Activated CD8-positive, alpha-beta memory T cell treated with anti-CD3 and anti-CD28 coated beads for 1 hour (primary cell): ENCODE measurements at regions not wholly inside any gene's neighbourhood (a gene's known extent, or its start where the extent isn't known, plus 50 kb on each side); places are given as distances from the start of the nearest gene placed in this dataset.

Experiments
- DNase-seq, 2 donors: peaks; one replicate each; pipeline ENCODE4 v3.0.0-alpha.2; 2020; ENCODE audit warnings: low read depth in 1 of 2; ENCODE audit errors: extremely low read depth in 1 of 2

- no peak for DNase-seq
These were observed 410.4 kb downstream of the TUSC7 start for GRCh38 chr3:117120014-117120413.

DNA sequence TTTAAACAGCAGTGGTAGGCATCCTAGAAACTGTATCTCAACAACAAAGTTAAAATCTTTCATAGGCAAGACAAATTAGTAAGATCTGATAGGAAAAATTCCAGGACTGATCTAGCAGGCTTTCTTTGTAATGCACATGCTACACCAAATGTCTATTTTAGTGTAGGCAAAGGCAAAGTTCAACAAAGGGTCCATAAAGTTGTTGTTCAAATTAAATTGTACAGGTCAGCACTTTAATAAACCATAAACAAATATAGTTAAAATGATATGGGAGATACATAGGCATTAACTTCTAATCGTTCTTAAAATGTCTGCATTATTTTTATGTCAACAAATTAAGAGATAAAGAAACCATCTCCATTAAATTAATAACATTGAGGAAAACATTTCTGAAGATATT lies 413.0 kb downstream of the TUSC7 start:
- DNase-seq, result no peak

DNA sequence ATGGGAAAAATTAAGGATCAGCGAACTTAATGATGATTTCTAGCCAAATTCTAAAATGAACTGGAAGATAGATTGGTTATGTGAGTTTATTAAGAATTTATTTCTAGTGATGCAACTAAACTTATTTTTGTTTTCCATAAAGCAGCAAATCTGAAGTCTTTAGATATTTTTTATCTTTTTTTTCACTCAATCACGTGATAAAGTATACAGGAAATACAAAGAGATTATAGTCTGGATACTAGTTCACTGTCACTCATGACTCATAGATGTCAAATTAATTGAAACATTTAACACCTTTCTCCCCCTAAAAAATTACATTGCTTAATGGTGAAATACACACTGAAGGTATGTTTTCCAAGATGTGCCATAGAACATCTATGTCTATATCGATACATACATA lies 416.9 kb downstream of the TUSC7 start:
- no peak for DNase-seq

- DNase-seq, result no peak
These were observed 417.5 kb downstream of the TUSC7 start for GRCh38 chr3:117126946-117127546.

- DNase-seq, result no peak
These were observed 418.6 kb downstream of the TUSC7 start for GRCh38 chr3:117128133-117128532.

- no peak for DNase-seq
These were observed 419.3 kb downstream of the TUSC7 start for GRCh38 chr3:117128872-117129271.

GRCh38 chr3:117129516-117129915 lies 419.9 kb downstream of the TUSC7 start:
- DNase-seq, result no peak

GRCh38 chr3:117130222-117130621 lies 420.6 kb downstream of the TUSC7 start:
- DNase-seq, result no peak

GRCh38 chr3:117131259-117131658 lies 421.7 kb downstream of the TUSC7 start:
- no peak for DNase-seq

- DNase-seq, result no peak
These were observed 423.5 kb downstream of the TUSC7 start for GRCh38 chr3:117133066-117133465.

DNA sequence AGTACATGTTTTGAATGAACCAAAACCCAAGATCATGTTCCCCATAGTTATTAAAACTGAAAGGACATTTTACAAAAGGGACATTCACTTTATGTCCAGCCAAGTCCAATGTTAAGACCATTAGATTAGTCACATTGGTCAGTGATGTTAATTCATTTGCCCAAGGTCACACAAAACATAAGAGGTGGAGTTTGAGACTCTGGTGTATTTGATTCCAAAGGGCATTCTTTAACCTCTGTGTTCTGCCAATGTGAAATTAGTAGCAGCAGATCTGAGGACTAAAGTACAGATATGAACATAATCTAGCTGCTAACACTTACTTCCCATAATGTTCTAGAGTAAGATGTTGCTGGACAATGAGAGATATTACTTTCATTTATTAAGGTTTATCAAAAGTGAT lies 425.6 kb downstream of the TUSC7 start:
- no peak for DNase-seq

- DNase-seq, result no peak
These were observed 426.4 kb downstream of the TUSC7 start for GRCh38 chr3:117136003-117136402.

DNA sequence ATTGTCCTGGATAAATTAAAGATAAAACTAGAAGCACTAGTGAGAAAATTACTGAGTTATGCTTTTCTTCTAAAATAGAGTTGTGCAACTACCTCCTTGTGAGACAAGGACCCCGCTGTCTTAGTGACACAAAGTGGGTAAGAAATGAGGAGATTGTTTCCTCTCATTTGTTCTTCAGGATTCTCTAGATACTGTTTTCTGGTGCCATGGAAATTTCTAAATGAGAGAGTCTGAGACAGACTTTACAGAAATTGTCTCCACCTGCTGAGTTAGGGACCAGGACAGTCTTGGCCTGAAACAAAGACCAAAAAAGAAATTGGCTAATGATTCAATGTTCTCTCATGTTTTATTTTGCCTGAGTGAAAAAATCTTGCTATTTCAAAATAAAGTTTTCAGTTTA lies 427.5 kb downstream of the TUSC7 start:
- DNase-seq, result no peak

DNA sequence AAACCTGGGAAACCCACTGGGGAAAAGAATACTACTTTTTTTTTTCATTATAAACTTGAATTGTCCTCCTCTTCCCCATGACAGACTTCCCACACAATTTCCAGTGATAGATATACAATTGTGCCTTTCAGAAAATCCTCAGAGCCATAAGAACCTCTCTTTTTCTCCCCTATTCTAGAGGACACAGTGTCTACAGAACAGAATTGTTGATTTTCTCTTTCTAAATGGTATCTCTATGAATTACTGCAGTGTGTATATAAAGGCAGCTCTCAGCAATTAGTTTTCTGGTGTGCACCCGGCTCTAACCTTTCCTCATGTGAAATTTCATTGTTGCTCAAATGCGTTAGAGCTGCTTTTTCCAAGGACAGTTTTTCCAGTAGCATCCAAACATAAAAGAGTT lies 430.1 kb downstream of the TUSC7 start:
- no peak for DNase-seq

DNA sequence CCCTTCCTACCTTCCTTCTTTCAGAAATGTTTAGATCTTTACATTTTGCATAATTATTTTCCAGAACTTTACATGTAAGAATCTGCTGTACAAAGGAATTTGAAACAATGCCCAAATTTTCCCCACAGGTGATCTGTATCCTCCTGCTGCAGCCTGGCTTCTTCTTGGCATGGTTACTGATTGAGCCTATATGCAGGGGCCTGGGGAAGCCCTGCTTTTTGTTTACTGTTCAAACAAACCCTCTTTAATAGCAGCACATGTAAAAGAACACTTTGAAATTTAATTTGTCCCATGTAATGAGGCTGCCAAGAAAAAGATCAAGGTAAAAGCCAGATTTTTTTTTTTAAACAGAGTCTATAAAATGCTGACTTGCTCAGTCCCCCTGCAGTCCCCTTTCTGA lies 432.2 kb downstream of the TUSC7 start:
- no peak for DNase-seq

DNA sequence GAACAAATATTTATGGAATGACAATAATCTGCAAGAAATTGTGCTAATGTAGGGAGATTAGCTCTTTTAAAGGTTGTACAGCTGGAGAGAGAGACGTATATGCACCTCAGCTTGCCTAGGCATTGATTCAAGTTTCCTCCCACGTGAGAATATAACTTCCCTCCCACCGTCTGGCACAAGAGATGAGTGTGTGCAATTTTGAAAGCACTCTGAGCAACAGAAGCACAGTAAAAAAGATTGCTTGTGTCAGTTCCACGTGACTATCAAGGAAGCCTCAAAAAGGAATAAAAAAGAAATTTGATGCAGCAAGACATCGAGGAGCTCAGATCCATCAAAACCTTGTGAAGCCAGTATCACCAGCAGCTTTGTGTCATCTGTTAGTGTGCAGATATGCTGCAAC lies 435.3 kb downstream of the TUSC7 start:
- no peak for DNase-seq

DNA sequence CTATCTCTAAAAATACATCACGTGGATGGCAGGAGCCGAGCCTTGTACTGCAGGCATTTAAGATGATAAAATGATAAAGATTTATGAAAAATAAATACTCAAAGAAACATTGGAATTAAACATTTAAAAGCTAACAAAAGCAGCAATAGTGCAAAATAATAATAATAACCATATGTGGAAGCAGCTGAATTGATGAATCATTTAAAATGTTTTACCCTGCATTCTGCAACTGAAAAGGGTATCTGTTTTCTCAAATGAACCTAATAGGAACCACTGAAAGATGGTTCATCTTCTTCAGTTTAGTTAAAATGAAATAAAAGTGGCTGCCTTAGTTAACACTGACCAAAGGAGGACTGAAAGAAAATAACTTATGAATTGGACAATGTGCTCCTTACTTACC lies 436.1 kb downstream of the TUSC7 start:
- DNase-seq, result no peak

DNA sequence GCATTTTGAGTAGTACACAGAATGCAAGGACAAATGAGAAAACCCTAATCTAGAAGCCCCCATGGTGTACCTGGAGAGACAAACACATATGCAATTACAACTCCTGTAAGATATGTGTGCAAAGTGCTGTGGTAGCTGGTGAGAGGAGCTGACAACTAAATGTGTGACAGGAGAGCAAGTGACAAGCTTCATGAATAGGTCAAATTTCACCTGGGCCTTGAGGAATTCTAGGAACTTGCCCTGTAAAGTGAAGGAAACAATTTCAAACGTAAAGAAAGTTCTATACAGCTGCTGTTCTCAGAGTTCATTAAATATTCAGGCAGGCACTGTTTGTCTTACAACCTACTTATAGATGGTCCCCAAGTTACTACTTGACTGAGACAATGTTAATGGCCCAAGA lies 437.0 kb downstream of the TUSC7 start:
- no peak for DNase-seq

GRCh38 chr3:117149584-117149983 lies 440.0 kb downstream of the TUSC7 start:
- DNase-seq, result no peak

DNA sequence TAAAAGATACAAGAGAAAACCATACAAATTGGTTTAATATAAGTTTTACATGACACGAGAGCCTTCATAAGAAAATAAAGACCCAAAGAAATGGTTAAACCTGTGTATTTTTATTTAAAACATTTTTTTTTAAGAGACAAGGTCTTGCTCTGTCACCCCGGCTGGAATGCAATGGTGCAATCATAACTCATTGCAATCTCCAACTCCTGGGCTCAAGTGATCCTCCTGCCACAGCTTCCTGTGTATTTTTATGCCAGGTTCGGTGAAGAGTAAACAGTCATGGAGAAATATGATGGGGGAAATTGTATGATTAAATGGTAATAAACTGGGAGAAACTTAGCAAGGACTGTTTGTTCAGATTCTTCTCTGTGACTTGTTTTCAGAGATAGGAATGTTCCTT lies 441.0 kb downstream of the TUSC7 start:
- no peak for DNase-seq

DNA sequence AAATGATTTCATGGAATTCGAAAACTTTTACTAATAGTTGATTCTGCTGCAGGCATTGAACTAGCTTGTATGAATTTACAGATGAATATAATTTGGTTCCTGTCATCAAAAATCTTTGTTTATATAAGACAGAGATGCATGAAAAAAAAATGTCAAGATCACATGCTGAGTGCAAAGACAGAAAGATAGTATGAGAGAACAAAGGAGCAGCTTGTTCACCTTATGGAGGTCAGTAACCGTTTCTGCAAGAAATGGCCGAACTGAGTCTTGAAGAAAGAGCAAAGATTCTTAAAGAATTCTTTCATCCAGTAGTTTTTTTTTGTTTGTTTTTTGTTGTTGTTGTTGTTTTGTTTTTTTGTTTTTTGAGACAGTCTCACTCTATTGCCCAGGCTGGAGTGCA lies 450.6 kb downstream of the TUSC7 start:
- no peak for DNase-seq

GRCh38 chr3:117161816-117162215 lies 452.2 kb downstream of the TUSC7 start:
- no peak for DNase-seq

GRCh38 chr3:117165176-117165575 lies 455.6 kb downstream of the TUSC7 start:
- no peak for DNase-seq
